Aorta (tissue), 5 donors: ENCODE measurements at regions not wholly inside any gene's neighbourhood (a gene's known extent, or its start where the extent isn't known, plus 50 kb on each side); places are given as distances from the start of the nearest gene placed in this dataset.

Source experiments
- ATAC-seq: fragments of 200-7000 bp; cut with Tn5 transposase; one replicate; pipeline ENCODE4 v1.9.1; 2022; ENCODE audit warnings: moderate library complexity; ENCODE audit not compliant: low FRiP score
- DNase-seq, 2 donors: peaks; one replicate each; pipeline ENCODE4 v3.0.0-alpha.2; 2020
- H3K27ac ChIP-seq, 2 donors: one replicate each; pipeline ENCODE4 v1.5.1; 2013; ENCODE audit warnings: low read length in 2 of 2, mild to moderate bottlenecking in 2 of 2, moderate library complexity in 2 of 2, control low read depth in 1 of 2, inconsistent platforms in 1 of 2, low read depth in 1 of 2
- H3K27me3 ChIP-seq, 2 donors: one replicate each; pipeline ENCODE4 v1.6.1; 2013; ENCODE audit warnings: control low read depth in 1 of 2, low read length in 1 of 2, mild to moderate bottlenecking in 1 of 2, moderate library complexity in 1 of 2; ENCODE audit not compliant: insufficient read depth in 2 of 2, control insufficient read depth in 1 of 2
- H3K36me3 ChIP-seq, 2 donors: one replicate each; pipeline ENCODE4 v1.6.1; 2013; ENCODE audit warnings: control low read depth in 1 of 2, low read length in 1 of 2, mild to moderate bottlenecking in 1 of 2; ENCODE audit not compliant: insufficient read depth in 2 of 2, control insufficient read depth in 1 of 2
- H3K4me1 ChIP-seq, 2 donors: one replicate each; pipeline ENCODE4 v1.6.1; 2013; ENCODE audit warnings: low read length in 2 of 2, control low read depth in 1 of 2, mild to moderate bottlenecking in 1 of 2, moderate library complexity in 1 of 2; ENCODE audit not compliant: insufficient read depth in 2 of 2, control insufficient read depth in 1 of 2
- H3K4me3 ChIP-seq, 2 donors: one replicate each; pipeline ENCODE4 v1.5.1; 2013; ENCODE audit warnings: low read length in 2 of 2, control low read depth in 1 of 2, mild to moderate bottlenecking in 1 of 2
- H3K9me3 ChIP-seq: one replicate; pipeline ENCODE4 v1.6.1; 2013; ENCODE audit warnings: mild to moderate bottlenecking, low read length; ENCODE audit not compliant: control insufficient read depth
- WGBS, 2 donors: extraction: QIAGEN DNeasy Blood & Tissue Kit; methylation state at CpG; one replicate each; pipeline ENCODE4 v1.1.7; 2013; 5-methylcytosine and 5-hydroxymethylcytosine counted together
- intact Hi-C, 2 donors: fragments of 100-400 bp; cut with DNase I; formaldehyde crosslinking; loops; one replicate each; pipeline versions ENCODE4 v1.14.2 to v1.15.0; 2022
- donor health status: healthy with polysubstance abuse.
- donor health status: Bipolar disorder and iron deficiency.
- donor health status: DM: no; HTN: no; CAD: no.
- donor health status: DM: no; HTN: no; CAD: no.
- donor health status: DM: yes; HTN: yes; CAD: no.

- no peak for ATAC-seq
- Histone ChIP-seq H3K27me3 (no peaks in the 10 kb centered on the region), H3K4me3 (no peak overlapping the region), H3K27ac (peak overlapping the region in 1 of 2 donors; percentile 29), H3K36me3 (peaks cover 0 to 1% of the 10 kb centered on the region in 2 donors), H3K4me1 (peaks cover 2 to 5% of the 10 kb centered on the region in 2 donors), H3K9me3 (no peaks in the 10 kb centered on the region)
- WGBS, 2 donors: 77 to 80% methylated on average over 7 of the region's 7 CpGs
- no peak for DNase-seq
- intact Hi-C loops: no loop called here
Measured at GRCh38 chr18:34991152-34991551, 50.1 kb upstream of the MAPRE2 start.
